ENCODE measurements at regions not wholly inside any gene's neighbourhood (a gene's known extent, or its start where the extent isn't known, plus 50 kb on each side); places are given as distances from the start of the nearest gene placed in this dataset.
"Not testable (repeated sequence)": the region's sequence is repeated elsewhere in the genome, so short reads cannot be mapped to it uniquely, and the experiment has no call there.

DNA sequence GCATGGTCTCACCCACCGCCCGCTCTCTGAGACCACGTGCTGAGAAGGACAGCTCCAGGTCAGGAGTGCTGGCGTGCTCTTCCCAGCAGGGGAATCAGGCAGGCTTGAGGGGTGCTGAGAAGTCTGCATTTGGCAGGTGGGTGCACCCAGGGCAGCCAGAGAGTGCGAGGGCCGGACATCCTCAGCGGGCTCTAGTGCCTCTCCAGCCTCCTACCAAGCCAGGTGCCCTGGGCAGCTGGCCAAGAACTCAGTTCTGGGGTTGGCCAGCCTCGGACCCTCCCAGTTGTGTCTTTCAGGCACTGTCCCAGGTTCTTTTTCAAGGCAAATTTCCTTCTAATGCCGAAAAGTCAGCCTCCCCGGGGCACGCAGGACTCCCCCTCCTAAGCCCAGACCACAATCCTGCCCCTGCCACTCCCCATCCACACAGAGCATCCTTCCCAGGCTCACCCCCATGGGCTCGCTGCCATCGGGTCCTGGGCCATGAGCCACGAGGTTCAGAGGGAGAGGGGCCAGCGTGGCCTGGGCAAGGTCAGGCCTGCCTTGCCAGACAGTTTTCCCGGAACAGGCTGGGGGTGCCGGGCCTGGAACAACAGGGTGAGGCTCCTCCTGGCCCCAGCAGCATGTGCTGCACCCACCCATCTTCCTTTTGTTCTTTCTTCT is 52.2 kb upstream of the GPC1 start:
- no peak for DNase-seq

DNA sequence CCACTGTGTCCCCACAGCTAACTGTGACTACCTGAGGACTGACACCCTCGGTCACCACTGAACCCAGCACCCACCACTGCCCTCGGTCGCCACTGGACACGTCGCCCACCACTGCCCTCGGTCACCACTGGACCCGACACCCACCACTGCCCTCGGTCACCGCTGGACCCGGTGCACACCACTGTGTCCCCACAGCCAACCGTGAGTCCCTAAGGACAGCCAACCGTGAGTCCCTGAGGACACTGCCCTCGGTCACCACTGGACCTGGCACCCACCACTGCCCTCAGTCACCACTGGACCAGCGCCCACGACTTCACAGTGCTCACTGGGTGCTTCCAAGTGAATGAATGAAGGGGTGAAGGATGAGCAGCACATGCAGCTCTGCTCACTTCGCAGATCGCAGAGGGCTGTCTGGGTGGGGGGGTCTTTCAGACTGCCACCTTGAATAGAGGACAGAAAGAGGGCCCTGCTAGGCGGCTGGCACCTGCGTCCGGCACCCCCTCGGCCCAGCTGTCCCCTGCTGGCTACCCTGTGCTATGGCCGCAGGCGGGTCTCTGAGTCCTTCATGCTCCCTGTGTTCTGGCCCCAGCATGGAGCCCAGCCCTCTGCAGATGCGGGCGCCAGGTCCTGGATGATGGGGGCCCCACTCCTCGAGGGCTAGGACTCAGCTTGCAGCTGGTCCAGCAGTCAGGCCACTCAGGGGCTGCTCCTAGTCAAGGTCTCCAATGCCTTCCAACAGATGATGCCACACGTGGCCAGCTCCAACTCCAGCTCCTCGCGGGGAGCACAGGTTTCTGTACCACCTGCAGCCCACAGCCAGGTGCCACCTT is 51.4 kb upstream of the GPC1 start:
- no peak for DNase-seq

DNA sequence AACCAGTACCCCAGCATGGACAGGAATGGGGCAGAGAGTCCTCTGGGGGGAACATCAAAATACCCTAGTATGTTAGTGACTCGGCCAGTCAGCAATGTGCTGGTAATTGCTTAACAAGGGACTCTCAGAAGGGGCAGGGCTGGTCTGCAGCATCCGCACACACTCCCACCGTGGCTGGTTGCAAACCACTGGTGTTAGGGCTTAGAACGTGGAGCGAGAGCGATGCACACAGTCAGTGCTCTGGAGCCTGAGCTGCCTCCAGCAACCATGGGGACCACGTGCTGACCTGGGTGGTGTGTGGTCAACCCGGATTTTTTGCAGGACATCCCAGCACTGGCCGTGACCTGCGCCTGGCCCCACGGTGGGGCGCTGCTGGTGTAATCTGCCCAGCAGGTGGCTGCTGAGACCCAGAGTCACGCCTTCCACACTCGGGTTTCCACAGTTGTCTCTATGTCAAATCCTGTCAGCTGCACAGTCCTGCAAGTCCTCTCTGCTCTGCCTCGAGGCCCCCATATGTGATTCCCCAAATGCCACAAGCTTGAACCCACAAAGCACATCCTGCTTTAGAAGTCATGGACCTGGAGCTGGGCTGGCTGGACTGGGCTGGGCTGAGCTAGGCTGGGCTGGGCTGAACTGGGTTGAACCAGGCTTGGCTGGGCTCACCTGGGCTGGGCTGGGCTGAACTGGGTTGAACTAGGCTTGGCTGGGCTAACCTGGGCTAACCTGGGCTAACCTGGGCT is 50.6 kb upstream of the GPC1 start:
- DNase-seq = no peak

DNA sequence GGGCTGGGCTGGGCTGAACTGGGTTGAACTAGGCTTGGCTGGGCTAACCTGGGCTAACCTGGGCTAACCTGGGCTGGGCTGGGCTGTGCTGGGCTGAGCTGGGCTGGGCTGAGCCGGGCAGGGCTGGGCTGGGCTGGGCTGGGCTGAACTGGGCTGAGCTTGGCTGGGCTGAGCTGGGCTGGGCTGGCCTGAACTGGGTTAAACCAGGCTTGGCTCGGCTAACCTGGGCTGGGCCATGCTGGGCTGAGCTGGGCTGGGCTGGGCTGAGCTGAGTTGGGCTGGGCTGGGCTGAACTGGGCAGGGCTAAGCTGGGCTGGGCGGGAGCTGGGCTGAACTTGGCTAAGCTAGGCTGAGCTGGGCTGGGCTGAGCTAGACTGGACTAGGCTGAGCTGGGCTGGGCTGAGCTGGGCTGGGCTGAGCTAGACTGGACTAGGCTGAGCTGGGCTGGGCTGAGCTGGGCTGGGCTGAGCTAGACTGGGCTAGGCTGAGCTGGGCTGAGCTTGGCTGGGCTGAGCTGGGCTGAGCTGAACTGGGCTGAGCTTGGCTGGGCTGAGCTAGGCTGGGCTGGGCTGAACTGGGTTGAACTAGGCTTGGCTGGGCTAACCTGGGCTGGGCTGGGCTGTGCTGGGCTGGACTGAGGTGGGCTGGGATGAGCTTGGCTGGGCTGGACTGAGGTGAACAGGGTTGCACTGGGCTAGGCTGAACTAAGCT is 49.9 kb upstream of the GPC1 start:
- DNase-seq = not testable (repeated sequence)
